CD14-positive monocyte (primary cell): ENCODE measurements at regions not wholly inside any gene's neighbourhood (a gene's known extent, or its start where the extent isn't known, plus 50 kb on each side); places are given as distances from the start of the nearest gene placed in this dataset.

Experiments
- DNase-seq, 3 donors: peaks; one replicate each; pipeline ENCODE4 v3.0.0-alpha.2; 2011 to 2022
- H2AFZ ChIP-seq: 2 replicates; pipeline ENCODE4 v1.6.0; 2012; ENCODE audit warnings: mild to moderate bottlenecking, low read depth, low read length, inconsistent platforms; ENCODE audit not compliant: insufficient read depth, poor library complexity, severe bottlenecking
- H3K27ac ChIP-seq, 2 donors: 1 replicate in 1 of 2; 2 replicates in 1 of 2; pipeline ENCODE4 v1.5.1; 2012 to 2013; ENCODE audit warnings: low read length in 2 of 2, control low read depth in 1 of 2, inconsistent platforms in 1 of 2, low read depth in 1 of 2, mild to moderate bottlenecking in 1 of 2
- H3K27me3 ChIP-seq, 2 donors: one replicate each; pipeline versions ENCODE4 v1.6.0 to v1.6.1; 2011 to 2013; ENCODE audit warnings: low read length in 2 of 2; ENCODE audit not compliant: control insufficient read depth in 2 of 2, insufficient read depth in 2 of 2
- H3K36me3 ChIP-seq, 2 donors: replicated peaks in 1 of 2; 1 replicate in 1 of 2; 2 replicates in 1 of 2; pipeline versions ENCODE4 v1.5.1 to v1.6.1; 2012 to 2013; ENCODE audit warnings: low read length in 2 of 2, control low read depth in 1 of 2, inconsistent platforms in 1 of 2, mild to moderate bottlenecking in 1 of 2; ENCODE audit not compliant: insufficient read depth in 2 of 2, control insufficient read depth in 1 of 2
- H3K4me1 ChIP-seq, 2 donors: 1 replicate in 1 of 2; 2 replicates in 1 of 2; pipeline versions ENCODE4 v1.5.1 to v1.6.1; 2012 to 2013; ENCODE audit warnings: low read length in 2 of 2, control low read depth in 1 of 2, inconsistent platforms in 1 of 2, mild to moderate bottlenecking in 1 of 2, moderate library complexity in 1 of 2; ENCODE audit not compliant: insufficient read depth in 2 of 2, control insufficient read depth in 1 of 2
- H3K4me2 ChIP-seq: replicated peaks from 2 replicates; pipeline ENCODE3; 2012; ENCODE audit warnings: low read length, moderate library complexity, mild to moderate bottlenecking; ENCODE audit not compliant: poor library complexity, severe bottlenecking; ENCODE audit errors: extremely low read depth
- H3K4me3 ChIP-seq, 3 experiments: fragments of 200-600 bp in 1 of 3; sonication (generic) in 1 of 3; replicated peaks in 1 of 3; 1 replicate in 2 of 3; 2 replicates in 1 of 3; pipeline ENCODE4 v1.5.1; 2011 to 2013; ENCODE audit warnings: low read length in 3 of 3, mild to moderate bottlenecking in 3 of 3, control low read depth in 2 of 3, low read depth in 2 of 3, inconsistent platforms in 1 of 3, moderate library complexity in 1 of 3
- H3K79me2 ChIP-seq: 2 replicates; pipeline ENCODE4 v1.6.0; 2012; ENCODE audit warnings: mild to moderate bottlenecking, control low read depth, inconsistent platforms, low read length, moderate library complexity; ENCODE audit not compliant: insufficient read depth
- H3K9ac ChIP-seq: 2 replicates; pipeline ENCODE4 v1.6.0; 2017; ENCODE audit warnings: low read length, mild to moderate bottlenecking; ENCODE audit not compliant: insufficient read depth, poor library complexity, severe bottlenecking
- H3K9me3 ChIP-seq, 2 donors: replicated peaks in 1 of 2; 1 replicate in 1 of 2; 2 replicates in 1 of 2; pipeline versions ENCODE4 v1.5.1 to v1.6.1; 2012 to 2013; ENCODE audit warnings: low read length in 2 of 2, control low read depth in 1 of 2; ENCODE audit not compliant: control insufficient read depth in 1 of 2, insufficient read depth in 1 of 2
- H4K20me1 ChIP-seq: 2 replicates; pipeline ENCODE4 v1.6.0; 2012; ENCODE audit warnings: mild to moderate bottlenecking, low read length, control low read depth, moderate library complexity; ENCODE audit not compliant: insufficient read depth
- H3K27ac Mint-ChIP-seq, 7 donors: one replicate each; pipeline ENCODE4 v1.8.0; 2020; ENCODE audit warnings: mild to moderate bottlenecking in 7 of 7, mixed read lengths in 7 of 7, moderate library complexity in 6 of 7, inconsistent platforms in 2 of 7
- H3K27me3 Mint-ChIP-seq, 3 donors: one replicate each; pipeline ENCODE4 v1.8.0; 2021 to 2022; ENCODE audit warnings: low read depth in 3 of 3, mild to moderate bottlenecking in 3 of 3, mixed read lengths in 3 of 3, moderate library complexity in 3 of 3, inconsistent platforms in 1 of 3
- H3K36me3 Mint-ChIP-seq, 2 donors: one replicate each; pipeline ENCODE4 v1.8.0; 2020; ENCODE audit warnings: mixed read lengths in 2 of 2, inconsistent platforms in 1 of 2, mild to moderate bottlenecking in 1 of 2
- H3K4me1 Mint-ChIP-seq: one replicate; pipeline ENCODE4 v1.8.0; 2020; ENCODE audit warnings: mild to moderate bottlenecking, mixed read lengths
- H3K4me3 Mint-ChIP-seq, 2 donors: one replicate each; pipeline ENCODE4 v1.8.0; 2020; ENCODE audit warnings: mild to moderate bottlenecking in 2 of 2, mixed read lengths in 2 of 2, moderate library complexity in 1 of 2
- H3K9me3 Mint-ChIP-seq, 7 donors: one replicate each; pipeline ENCODE4 v1.8.0; 2020 to 2022; ENCODE audit warnings: mixed read lengths in 7 of 7, mild to moderate bottlenecking in 6 of 7, moderate library complexity in 6 of 7, inconsistent platforms in 2 of 7
- WGBS: methylation state at CpG from one replicate; pipeline ENCODE4 v1.1.5; 2013; ENCODE audit warnings: missing lambda C conversion rate; ENCODE audit not compliant: insufficient coverage; 5-methylcytosine and 5-hydroxymethylcytosine counted together
- intact Hi-C, 2 donors: fragments of 100-400 bp; cut with micrococcal nuclease; formaldehyde crosslinking; loops; one replicate each; pipeline versions ENCODE4 v1.15.0 to v1.15.1; 2023
- TF ChIP-seq, protein P1 (sequence below): fragments of 200-600 bp; IDR thresholded peaks from one replicate; pipeline ENCODE4 v1.8.0; 2022; ENCODE audit warnings: antibody characterized with exemption, mild to moderate bottlenecking

DNA sequence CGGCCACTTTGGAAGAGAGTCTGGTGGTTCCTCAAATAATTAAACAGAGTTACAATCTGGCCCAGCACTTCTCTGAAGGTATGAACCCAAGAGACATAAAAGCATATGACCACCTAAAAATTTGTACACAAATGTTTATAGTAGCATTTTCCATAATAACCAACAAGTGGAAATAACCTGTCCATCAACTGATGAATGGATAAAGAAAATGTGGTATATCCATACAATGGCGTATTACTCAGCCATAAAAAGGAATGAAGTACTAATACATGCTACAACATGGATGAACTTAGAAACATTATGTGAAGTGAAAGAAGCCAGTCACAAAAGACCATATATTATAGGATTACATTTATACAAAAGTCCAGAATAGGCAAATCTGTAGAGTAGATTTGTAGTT is 76.0 kb upstream of the RGPD5 start:
- H3K27me3 ChIP-seq: no peaks in the 10 kb centered on the region
- H3K36me3 Mint-ChIP-seq: no peaks in the 10 kb centered on the region
- no peaks in the 10 kb centered on the region for H4K20me1 ChIP-seq
- no CpG with 5 or more reads among the region's 2 CpGs for WGBS
- H3K4me2 ChIP-seq: no peak overlapping the region
- no peak overlapping the region for H3K4me3 ChIP-seq
- no peaks in the 10 kb centered on the region for H3K79me2 ChIP-seq
- no peak overlapping the region for H2AFZ ChIP-seq
- H3K4me1 Mint-ChIP-seq: no peaks in the 10 kb centered on the region
- TF ChIP-seq, protein P1, sequence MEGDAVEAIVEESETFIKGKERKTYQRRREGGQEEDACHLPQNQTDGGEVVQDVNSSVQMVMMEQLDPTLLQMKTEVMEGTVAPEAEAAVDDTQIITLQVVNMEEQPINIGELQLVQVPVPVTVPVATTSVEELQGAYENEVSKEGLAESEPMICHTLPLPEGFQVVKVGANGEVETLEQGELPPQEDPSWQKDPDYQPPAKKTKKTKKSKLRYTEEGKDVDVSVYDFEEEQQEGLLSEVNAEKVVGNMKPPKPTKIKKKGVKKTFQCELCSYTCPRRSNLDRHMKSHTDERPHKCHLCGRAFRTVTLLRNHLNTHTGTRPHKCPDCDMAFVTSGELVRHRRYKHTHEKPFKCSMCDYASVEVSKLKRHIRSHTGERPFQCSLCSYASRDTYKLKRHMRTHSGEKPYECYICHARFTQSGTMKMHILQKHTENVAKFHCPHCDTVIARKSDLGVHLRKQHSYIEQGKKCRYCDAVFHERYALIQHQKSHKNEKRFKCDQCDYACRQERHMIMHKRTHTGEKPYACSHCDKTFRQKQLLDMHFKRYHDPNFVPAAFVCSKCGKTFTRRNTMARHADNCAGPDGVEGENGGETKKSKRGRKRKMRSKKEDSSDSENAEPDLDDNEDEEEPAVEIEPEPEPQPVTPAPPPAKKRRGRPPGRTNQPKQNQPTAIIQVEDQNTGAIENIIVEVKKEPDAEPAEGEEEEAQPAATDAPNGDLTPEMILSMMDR: no peak
- H3K9me3 ChIP-seq: no peaks in the 10 kb centered on the region
- H3K36me3 ChIP-seq: no peaks in the 10 kb centered on the region
- peaks cover 0 to 6% (median 0%) of the 10 kb centered on the region in 3 donors for H3K27me3 Mint-ChIP-seq
- no peak overlapping the region for H3K27ac ChIP-seq
- no peak overlapping the region for H3K9ac ChIP-seq
- intact Hi-C loops: no loop called here
- no peak for DNase-seq
- no peaks in the 10 kb centered on the region for H3K4me1 ChIP-seq
- H3K9me3 Mint-ChIP-seq: peaks cover 0 to 21% (median 2%) of the 10 kb centered on the region in 7 donors
- no peak overlapping the region for H3K4me3 Mint-ChIP-seq
- H3K27ac Mint-ChIP-seq: no peak overlapping the region

DNA sequence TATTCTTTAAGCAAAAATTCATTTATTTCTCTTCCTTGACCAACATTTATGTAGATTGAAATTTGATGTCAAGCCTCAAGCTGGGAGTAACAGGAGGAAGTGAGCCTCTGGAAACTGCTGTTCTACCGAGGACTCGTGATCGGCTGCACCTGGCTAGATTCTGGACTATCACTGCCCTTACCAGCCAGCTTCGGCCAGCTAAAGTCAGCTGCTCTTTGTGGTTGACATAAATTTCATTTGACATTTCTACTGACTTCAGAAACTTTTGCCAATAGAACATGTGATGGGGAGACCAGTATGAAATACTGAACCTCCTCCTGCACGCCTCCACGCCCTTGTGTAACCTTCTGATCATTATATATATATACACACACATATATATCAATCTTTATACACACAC is 74.2 kb upstream of the RGPD5 start:
- WGBS: 80% methylated on average over 3 of the region's 6 CpGs
- no peaks in the 10 kb centered on the region for H3K9me3 ChIP-seq
- no peaks in the 10 kb centered on the region for H3K4me1 Mint-ChIP-seq
- no peaks in the 10 kb centered on the region for H3K79me2 ChIP-seq
- intact Hi-C loops: loop anchor here in 1 of 2 donors (10.0 kb wide), 1 partner anchor 165 kb away; no protein-coding TSS in a partner anchor
- no peak overlapping the region for H3K27ac Mint-ChIP-seq
- no peaks in the 10 kb centered on the region for H3K4me1 ChIP-seq
- no peaks in the 10 kb centered on the region for H3K36me3 ChIP-seq
- H3K4me3 Mint-ChIP-seq: no peak overlapping the region
- H3K27me3 ChIP-seq: no peaks in the 10 kb centered on the region
- H3K4me2 ChIP-seq: no peak overlapping the region
- no peak for DNase-seq
- no peak overlapping the region for H3K9ac ChIP-seq
- H3K9me3 Mint-ChIP-seq: peaks cover 0 to 21% (median 4%) of the 10 kb centered on the region in 7 donors
- no peak overlapping the region for H3K4me3 ChIP-seq
- H3K27ac ChIP-seq: no peak overlapping the region
- H3K36me3 Mint-ChIP-seq: no peaks in the 10 kb centered on the region
- H2AFZ ChIP-seq: no peak overlapping the region
- H3K27me3 Mint-ChIP-seq: peaks cover 0 to 8% (median 2%) of the 10 kb centered on the region in 3 donors
- TF ChIP-seq, protein P1: no peak
- H4K20me1 ChIP-seq: no peaks in the 10 kb centered on the region
